Mammary epithelial cell (primary cell): ENCODE measurements at regions not wholly inside any gene's neighbourhood (a gene's known extent, or its start where the extent isn't known, plus 50 kb on each side); places are given as distances from the start of the nearest gene placed in this dataset.
"Not testable (repeated sequence)": the region's sequence is repeated elsewhere in the genome, so short reads cannot be mapped to it uniquely, and the experiment has no call there.

Source experiments
- EZH2 ChIP-seq: IDR thresholded peaks from 2 replicates; pipeline ENCODE4 v1.6.1; 2012; ENCODE audit warnings: low read length, inconsistent platforms, borderline replicate concordance
- TF ChIP-seq, protein P1 (sequence below), 2 donors: IDR thresholded peaks in 1 of 2; conservative IDR thresholded peaks in 1 of 2; 2 replicates each; pipeline ENCODE4 v1.5.1; 2011 to 2012; ENCODE audit warnings: inconsistent platforms in 2 of 2, low read length in 2 of 2, mild to moderate bottlenecking in 2 of 2, control low read depth in 1 of 2, low read depth in 1 of 2; ENCODE audit not compliant: insufficient read depth in 1 of 2; ENCODE audit errors: extremely low read depth in 1 of 2

DNA sequence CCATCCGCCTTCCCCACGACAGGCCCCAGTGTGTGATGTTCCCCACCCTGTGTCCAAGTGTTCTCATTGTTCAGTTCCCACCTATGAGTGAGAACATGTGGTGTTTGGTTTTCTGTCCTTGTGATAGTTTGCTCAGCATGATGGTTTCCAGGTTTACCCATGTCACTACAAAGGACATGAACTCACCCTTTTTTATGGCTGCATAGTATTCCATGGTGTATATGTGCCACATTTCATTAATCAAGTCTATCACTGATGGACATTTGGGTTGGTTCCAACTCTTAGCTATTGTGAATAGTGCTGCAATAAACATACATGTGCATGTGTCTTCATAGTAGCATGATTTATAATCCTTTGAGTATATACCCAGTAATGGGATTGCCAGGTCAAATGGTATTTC lies 488.2 kb upstream of the SEMA3D start:
- TF ChIP-seq, protein P1, sequence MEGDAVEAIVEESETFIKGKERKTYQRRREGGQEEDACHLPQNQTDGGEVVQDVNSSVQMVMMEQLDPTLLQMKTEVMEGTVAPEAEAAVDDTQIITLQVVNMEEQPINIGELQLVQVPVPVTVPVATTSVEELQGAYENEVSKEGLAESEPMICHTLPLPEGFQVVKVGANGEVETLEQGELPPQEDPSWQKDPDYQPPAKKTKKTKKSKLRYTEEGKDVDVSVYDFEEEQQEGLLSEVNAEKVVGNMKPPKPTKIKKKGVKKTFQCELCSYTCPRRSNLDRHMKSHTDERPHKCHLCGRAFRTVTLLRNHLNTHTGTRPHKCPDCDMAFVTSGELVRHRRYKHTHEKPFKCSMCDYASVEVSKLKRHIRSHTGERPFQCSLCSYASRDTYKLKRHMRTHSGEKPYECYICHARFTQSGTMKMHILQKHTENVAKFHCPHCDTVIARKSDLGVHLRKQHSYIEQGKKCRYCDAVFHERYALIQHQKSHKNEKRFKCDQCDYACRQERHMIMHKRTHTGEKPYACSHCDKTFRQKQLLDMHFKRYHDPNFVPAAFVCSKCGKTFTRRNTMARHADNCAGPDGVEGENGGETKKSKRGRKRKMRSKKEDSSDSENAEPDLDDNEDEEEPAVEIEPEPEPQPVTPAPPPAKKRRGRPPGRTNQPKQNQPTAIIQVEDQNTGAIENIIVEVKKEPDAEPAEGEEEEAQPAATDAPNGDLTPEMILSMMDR (conservative IDR thresholded peaks at IDR 0.05 in 1 of 2, IDR thresholded peaks at IDR 0.05 in 1 of 2; ENCODE audit: extremely low read depth in 1 of 2, insufficient read depth in 1 of 2, low read depth in 1 of 2, low read length in 2 of 2) = not testable (repeated sequence)
- TF ChIP-seq EZH2 = not testable (repeated sequence)
